NCI-H2227 treated with DMSO at 0.1 percent for 48 hours (cell line): ENCODE measurements at regions not wholly inside any gene's neighbourhood (a gene's known extent, or its start where the extent isn't known, plus 50 kb on each side); places are given as distances from the start of the nearest gene placed in this dataset.
"Not testable (repeated sequence)": the region's sequence is repeated elsewhere in the genome, so short reads cannot be mapped to it uniquely, and the experiment has no call there.

Experiments used
- DNase-seq: peaks from one replicate; lab custom pipeline; 2025; lab: John Stamatoyannopoulos, UW

DNA sequence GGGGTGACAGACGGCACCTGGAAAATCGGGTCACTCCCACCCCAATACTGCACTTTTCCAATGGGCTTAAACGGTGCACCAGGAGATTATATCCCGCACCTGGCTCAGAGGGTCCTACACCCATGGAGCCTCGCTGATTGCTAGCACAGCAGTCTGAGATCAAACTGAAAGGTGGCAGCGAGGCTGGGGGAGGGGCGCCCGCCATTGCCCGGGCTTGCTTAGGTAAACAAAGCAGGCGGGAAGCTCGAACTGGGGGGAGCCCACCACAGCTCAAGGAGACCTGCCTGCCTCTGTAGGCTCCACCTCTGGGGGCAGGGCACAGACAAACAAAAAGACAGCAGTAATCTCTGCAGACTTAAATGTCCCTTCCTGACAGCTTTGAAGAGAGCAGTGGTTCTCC is 208.1 kb downstream of the SLC38A4 start:
- not testable (repeated sequence) for DNase-seq

DNA sequence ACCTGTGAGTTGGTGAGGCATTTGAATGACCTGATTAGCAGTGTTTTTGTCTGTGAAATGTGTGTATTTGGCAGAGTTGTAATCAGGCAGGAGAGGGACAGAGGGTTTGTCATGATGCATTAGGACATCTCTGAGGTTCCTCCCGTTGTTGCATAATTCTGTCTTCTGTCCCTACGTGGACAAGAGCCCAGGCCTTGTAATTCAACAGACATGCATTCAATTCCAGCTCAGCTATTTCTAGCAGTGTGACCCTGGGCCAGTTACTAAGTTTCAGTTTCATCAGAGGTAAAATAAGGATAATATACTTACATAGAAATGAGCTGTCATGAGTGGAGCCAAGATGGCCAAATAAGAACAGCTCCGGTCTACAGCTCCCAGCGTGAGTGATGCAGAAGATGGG is 208.6 kb downstream of the SLC38A4 start:
- no peak for DNase-seq

DNA sequence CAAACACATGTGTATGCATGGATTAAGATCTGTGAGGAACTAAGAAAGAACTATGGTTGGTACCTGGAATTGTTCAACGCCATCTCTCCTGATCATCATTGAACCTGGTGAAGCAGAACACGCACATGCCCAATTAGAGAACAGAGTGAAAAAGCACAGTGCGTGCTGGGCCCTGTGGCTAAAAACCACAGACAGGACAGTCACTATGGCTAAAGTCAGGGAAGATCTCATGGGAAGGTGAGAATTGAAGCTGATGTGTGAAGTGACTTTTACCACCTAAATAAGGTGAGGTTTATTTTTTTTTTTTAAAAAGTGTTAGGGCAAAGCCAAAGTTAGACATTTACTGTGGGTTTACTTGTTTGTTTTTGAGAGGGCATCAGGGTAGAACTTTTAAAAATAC is 215.0 kb downstream of the SLC38A4 start:
- DNase-seq = no peak

- no peak for DNase-seq
These were observed 216.1 kb downstream of the SLC38A4 start for GRCh38 chr12:46609674-46610073.

GRCh38 chr12:46609273-46609623 is 216.5 kb downstream of the SLC38A4 start:
- peak; percentile 18 for DNase-seq

GRCh38 chr12:46608431-46609272 is 217.1 kb downstream of the SLC38A4 start:
- DNase-seq = no peak

GRCh38 chr12:46604684-46605083 is 221.1 kb downstream of the SLC38A4 start:
- no peak for DNase-seq

GRCh38 chr12:46603776-46604456 is 221.9 kb downstream of the SLC38A4 start:
- DNase-seq = no peak

DNA sequence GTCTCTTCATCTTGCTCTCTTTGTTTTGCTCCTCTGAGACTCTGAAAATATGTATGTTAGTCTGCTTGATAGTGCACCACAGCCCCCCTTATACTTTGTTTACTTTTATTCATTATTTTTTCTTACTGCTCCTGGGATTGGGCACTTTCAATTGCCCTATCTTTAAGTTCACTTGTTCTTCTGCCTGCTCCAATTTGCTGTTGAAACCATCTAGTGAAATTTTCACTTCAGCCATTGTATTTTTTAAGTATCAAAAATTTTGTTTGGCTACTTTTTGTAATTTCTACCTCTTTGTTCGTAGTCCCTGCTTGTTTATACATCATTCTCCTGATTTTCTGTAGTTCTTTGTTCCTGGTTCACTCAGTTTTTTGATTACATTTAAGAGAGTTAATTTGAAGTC is 223.3 kb downstream of the SLC38A4 start:
- DNase-seq = no peak

- DNase-seq = no peak
These were observed 218.6 kb upstream of the SLC38A2 start for GRCh38 chr12:46590991-46591703.

DNA sequence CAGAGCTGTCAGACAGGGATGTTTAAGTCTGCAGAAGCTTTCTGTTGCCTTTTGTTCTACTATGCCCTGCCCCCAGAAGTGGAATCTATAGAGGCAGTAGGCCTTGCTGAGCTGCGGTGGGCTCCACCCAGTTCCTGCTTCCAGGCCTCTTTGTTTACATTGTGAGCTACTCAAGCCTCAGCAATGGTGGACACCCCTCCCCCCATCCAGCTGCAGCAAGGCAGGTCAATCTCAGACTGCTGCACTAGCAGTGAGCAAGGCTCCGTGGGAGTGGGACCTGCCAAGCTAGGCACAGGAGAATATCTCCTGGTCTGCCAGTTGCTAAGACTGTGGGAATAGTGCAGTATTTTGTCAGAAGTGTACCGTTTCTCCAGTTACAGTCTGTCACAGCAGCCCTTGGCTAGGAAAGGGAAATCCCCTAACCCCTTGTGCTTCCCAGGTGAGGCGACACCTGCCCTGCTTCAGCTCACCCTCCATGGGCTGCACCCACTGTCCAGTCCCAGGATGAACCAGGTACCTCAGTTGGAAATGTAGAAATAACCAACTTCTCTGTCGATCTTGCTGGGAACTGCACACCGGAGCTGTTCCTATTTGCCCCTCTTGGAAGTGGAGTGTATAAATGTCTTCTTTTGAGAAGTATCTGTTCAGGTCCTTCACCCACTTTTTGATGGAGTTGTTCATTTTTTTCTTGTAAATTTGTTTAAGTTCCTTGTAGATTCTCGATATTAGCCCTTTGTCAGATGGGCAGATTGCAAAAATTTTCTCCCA is 213.5 kb upstream of the SLC38A2 start:
- peak; percentile 33 for DNase-seq

DNA sequence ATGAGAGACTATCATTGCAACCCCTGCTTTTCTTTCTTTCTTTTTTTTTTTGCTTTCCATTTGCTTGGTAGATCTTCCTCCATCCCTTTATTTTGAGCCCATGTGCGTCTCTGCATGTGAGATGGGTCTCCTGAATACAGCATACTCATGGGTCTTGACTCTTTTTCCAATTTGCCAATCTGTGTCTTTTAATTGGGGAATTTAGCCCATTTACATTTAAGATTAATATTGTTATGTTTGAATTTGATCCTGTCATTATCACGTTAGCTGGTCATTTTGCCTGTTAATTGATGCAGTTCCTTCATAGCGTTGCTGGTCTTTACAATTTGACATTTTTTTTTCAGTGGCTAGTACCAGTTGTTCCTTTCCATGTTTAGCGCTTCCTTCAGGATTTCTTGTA is 211.5 kb upstream of the SLC38A2 start:
- DNase-seq = not testable (repeated sequence)

- DNase-seq = not testable (repeated sequence)
These were observed 209.4 kb upstream of the SLC38A2 start for GRCh38 chr12:46581990-46582389.

DNA sequence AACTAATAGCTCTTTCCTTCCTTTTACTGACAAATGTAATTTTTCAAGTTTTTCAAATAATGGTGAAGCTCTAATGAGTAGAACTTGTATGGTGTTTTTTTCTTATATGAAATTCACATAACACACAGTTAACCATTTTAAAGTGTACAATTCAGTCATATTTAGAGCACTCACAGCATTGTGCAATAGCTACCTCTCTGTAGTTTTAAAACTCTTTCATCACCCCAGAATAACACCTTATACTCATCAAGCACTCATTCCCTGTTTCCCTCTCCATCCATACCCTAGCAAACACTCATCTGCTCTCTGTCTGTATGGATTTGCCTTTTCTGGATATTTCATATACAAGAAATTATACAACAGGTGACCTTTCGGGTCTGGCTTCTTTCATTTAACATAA is 207.9 kb upstream of the SLC38A2 start:
- DNase-seq = no peak

DNA sequence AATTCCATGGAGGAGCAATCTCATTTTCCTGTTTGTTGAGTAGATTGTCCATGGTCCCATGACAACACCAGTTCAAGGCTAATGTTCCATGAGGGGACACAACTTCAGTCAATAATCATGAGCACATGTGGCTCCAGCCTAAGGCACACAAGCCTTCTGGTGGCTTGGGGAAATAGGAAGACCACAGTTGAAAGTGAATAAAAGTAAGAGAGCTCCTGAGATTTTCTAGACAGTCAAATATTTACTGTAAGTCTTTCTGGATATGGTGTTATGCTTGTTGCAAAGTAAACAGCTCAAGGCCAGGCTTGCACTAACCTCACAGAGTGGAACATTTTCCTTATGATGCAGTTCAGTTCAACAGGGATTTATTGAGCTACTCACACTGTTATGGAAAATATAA is 206.9 kb upstream of the SLC38A2 start:
- no peak for DNase-seq

DNA sequence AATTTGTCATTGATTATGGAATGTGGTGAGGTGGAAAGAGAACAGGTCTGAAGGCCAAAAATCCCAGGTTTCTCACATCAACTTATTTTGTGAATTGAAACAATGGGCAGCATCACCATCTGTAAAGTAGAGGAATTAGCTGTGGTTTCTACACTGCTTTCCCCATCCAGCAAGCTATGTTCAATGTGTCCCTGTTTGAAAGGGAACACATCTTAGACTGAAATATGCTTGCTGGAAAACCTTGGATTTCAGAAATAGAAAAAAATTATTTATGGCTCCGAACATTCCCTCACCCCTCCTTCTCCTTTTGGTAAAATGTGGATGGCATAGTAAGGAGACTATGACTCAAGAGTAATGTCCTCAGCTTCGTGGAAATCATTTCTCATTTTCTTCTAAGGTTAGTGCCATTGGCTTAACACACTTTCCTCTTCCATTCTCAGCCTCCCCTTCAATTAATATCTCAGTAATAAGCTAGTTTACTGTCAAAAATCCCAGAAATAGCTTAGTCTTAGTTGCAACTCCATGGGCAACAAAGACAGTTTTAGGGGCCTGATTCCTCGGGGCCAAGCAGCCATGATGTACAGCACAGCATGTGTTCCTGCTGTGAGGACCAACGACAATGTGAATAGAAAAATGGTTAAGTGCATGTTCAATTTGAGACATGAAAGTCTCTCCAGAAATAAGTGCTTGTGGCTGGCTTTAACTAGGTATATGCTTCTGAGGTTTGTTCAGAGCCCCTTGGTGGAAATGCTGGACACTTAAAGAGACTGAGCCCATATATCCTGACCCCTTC is 205.8 kb upstream of the SLC38A2 start:
- no peak for DNase-seq

- DNase-seq = no peak
These were observed 204.6 kb upstream of the SLC38A2 start for GRCh38 chr12:46577063-46577776.

DNA sequence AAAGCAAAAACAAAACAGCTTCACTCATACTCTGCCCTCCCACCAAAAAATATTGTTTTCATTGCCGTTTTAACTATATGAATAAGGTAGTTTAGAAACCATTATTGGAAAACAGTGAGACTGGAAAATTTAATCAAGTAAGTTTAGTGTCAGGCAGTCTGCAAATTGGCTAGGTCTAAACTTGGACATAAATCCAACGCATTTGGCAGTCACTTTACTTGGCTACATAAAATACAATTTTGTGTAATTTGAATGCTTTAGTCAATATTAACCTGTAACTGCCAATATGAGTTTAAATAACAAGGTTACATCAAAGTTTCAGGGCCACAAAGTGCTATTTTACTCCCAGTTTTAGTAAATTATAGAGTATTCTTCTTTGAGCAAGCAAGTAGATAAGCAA is 202.3 kb upstream of the SLC38A2 start:
- no peak for DNase-seq

DNA sequence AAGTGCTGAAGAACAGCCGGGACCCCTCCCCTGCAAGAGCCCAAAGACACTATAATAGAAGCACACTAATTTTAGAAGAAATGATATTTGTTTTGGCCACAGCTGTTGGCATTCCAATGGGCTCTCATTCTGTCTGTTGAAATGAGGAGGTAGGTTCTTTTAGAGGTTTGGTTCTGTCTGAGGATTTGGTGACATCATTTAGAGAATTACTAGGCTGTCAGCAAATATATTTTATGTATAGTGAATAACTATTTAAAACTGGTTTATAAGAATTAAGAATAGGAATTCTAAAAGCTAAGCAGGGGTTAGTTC is 200.7 kb upstream of the SLC38A2 start:
- no peak for DNase-seq

- no peak for DNase-seq
These were observed 200.2 kb upstream of the SLC38A2 start for GRCh38 chr12:46572644-46573346.
